HG02571 (cell line): ENCODE measurements at regions not wholly inside any gene's neighbourhood (a gene's known extent, or its start where the extent isn't known, plus 50 kb on each side); places are given as distances from the start of the nearest gene placed in this dataset.

Source experiments
- ATAC-seq: cut with Tn5 transposase; IDR thresholded peaks from one replicate; pipeline ENCODE4 v1.9.1; 2021; ENCODE audit warnings: mild to moderate bottlenecking, moderate library complexity; ENCODE audit not compliant: unreplicated experiment

- no peak for ATAC-seq
Measured at GRCh38 chr13:97057176-97057575, 62.9 kb upstream of the OXGR1 start.

DNA sequence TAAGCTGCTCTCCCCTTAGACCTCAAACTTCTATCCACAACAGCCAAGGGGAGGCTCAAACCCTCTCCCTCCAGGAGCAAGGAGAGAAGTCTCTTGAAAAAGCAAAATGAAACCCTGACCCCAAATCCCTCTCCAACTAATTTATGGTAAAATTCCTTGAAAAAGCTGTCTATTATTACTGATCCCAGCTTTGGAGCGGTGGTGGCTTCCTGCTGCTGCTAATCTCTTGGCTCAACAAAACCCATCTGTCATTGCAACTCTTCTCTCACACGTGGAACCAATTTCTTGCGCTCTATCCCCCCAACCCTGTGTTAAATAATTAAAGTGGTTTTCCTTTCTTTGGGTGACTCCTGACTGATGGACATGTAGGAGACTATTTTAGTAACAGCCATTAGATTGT, 64.1 kb upstream of the OXGR1 start:
- no peak for ATAC-seq

DNA sequence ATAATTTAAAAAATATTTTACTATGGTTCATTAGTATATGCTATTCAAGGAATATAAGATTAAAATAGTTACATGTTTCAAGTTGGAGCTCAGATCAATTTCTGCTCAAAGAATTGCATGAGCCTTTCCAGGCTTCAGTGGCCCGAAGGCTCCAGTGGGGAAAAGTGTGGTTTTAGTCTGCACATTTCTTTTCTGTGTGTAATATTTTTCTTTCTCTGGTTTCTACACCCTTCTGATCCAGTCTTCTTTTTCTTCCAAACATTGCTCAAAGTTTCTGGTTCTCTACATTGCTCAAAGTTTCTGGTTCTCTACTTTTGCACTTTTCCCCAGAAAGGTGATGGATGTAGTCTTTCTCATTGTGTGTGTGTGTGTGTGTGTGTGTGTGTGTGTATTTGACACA, 64.7 kb upstream of the OXGR1 start:
- ATAC-seq: no peak

DNA sequence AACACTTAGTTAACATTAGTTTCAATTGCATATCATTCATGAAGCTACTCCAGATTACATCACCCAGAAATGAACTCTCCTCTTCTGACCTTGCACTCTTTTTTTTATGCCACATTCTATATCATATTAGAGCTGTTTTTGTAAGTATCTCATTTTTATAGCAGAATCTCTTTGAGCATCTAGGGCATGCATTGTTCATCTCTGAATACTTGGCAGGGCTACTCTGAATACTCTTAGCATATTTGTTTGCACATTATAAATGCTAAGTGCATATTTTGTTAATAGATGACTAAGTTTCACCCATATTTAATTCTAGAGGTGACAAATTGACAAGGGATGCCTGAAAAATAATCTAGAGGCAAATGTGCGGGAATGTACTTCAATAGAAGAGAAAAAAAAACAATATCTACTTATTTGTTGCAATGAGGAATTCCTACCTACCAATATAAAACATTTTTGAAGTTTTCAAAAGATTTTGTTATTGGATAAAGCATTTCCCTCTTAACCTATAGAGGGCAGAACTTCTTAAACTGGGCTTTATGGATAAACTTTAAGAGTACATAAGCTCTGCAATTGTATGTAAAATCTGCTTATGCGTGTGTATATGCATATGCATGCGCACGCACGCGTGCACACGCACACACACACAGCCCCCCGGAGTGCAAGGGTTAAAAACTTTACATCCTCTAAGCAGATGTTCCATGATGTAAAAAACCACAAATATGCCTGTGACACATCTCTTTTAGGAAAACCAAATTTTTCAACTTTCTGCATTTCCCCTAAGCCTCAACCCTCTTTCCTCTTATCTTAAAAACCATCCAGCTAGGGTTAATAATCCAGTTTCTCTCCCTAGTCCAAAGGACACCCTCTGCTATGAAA, 73.0 kb upstream of the OXGR1 start:
- no peak for ATAC-seq

DNA sequence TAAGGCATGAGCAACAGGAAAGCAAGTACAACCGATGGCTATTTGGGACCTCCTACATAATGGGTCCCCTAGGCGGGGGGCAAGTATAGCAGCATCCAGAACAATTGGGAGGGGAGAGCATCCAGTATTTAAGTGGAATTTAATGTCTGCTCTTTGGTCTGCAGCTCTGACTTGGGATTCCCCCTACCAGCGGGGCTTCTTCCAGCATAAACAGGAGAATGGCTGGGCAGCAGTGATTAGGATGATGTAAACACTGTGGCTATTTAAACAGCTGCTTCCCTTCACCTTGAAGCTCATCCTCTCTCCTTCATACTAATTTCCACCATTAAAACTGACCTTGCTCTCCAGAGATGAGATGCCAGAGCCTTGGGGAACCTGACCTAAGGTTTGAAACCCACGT, 73.9 kb upstream of the OXGR1 start:
- no peak for ATAC-seq

DNA sequence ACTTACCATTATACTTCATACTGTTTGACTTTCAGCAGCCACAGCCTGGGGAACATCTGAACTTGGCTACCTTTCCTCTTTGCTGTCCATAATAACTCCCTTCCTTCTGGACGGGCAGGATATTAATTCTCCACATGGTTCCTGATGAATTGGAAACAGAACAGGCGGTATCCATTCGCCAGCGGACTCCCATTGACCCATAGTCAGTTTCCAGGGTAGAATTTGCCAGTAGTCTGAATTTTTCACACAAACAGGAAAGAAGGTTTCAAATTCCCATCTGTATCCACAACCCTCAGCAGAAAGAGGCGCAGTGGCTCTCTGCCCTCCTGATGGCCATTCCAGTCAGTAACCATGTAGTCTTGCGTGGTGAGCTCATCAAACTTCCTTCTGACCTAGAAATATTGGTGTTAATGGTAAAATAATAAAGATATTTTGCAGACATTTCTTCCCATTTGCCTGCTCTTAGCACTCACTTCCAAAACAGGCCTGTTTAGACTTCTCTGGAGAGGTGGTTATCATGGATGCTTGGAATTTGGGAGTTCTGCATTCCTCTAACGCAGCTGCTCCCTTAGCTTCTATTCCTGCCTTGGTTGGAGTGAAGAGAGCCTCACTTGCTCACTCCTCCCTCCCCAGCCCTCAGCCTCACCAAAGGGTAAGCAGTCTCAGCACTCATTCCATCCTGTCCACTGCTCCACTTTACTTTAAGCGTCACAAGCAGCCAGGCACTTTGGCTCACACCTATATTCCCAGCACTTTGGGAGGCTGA, 75.0 kb upstream of the OXGR1 start:
- ATAC-seq: no peak

GRCh38 chr13:97072297-97072696, 78.0 kb upstream of the OXGR1 start:
- no peak for ATAC-seq

GRCh38 chr13:97074618-97075017, 80.3 kb upstream of the OXGR1 start:
- ATAC-seq: no peak

DNA sequence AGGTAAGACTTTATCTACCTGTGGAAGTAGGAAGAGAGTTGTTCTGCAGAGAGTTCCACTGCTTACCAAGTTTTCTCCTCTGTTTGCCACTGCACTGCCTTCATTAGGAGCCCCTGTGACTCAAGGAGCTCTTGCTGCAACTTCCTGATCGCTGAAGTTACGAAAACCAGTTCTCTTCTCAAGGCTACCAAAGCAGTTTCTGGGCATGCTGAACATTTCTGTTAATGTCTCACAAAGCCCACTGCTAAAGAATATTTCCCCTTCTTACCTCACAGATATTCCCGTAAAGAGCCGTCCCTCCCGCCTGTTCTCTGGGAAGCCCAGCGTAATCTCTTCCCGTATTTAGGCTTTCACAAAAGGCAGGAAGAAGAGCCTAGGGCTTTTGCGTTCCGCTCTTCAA, 82.6 kb upstream of the OXGR1 start:
- no peak for ATAC-seq

DNA sequence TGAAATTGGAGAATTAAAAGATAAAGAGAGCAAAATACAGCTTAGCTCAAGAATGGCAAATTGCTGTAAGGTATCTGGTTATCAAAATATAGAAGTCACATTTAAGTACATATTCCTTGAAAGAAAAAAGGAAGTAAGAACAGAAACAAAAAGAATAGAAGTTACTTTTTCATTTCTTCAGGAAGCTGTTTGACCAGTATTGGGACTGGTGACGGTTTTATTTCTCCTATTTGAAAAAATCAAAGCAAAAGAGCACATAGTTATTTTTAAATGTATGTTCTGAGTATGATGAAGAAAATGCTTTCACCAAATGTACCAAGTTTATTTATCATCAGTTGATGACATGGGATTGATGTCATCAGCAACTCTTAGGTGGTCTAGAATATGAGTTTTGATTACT, 83.1 kb upstream of the OXGR1 start:
- no peak for ATAC-seq

GRCh38 chr13:97079726-97080125, 85.5 kb upstream of the OXGR1 start:
- no peak for ATAC-seq

DNA sequence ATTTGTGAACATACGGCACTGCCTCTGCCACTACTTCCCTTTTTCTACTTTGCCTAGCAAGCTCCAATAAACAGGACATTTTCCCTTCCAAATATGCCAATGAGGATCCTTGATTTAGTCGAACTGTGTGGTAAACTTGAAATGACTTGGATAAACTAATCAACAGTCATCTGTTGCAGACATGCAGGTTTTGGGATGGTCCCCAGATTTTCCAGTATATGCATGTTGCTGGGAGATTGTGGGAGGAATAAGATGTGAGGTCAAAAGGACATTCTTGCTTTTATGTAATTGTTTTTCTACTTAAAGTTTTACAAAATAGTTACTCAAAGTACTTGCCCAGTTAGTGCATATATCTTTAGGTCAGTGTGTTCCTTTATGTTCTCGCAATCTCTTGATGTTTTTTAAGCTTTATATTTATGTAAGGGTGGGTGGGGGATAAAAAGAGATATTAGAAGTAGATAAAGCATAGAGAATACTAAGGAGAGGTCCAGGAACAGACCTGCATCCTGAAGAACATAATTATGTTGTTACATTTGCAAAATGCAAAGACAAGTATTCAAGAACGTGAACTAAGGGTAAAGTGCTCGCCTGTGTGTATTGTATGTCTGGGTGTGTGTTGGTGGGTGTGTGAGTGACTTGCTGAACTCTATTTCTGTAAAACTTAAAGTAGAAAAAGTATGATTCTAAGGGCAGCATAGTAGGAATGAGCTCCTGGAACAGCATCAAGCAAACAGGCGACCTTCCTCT, 88.4 kb upstream of the OXGR1 start:
- ATAC-seq: no peak

DNA sequence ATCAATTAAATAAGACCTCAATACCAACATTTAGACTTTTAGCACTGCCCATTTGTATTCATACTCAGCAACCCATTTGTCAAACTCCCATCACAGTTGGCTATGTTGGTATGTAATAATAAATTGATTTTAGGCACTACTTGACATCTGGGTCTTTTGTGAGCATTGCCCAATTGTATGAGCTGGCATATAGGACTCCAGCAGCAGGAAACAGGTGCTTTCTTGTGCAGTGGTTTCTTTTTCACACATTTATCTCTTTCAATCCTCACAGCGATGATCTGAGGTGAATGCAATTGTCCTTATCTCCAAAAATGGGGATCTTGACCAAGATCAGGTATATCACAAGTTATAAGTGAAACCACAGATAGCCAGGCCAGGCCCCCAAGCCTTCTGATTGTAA, 96.9 kb upstream of the OXGR1 start:
- ATAC-seq: no peak

DNA sequence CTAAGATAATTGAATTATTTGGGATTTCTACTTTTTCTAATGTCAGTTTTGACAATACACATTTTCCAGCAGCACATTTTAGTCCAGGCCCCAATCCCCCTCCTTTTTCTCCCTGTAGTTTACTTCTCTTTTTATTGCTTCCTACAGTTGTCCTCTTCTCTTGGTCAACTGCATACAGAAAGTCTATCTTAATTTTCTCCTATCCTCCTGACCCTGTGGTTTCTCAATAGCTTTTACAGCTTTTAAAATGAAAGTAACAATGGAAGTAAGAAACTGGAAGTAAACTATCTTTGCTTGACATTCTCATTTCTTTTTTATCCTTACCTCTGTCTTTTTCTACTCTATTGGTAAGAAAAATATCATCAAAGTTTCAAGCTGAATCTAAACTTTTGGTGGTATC, 106.5 kb upstream of the OXGR1 start:
- no peak for ATAC-seq

DNA sequence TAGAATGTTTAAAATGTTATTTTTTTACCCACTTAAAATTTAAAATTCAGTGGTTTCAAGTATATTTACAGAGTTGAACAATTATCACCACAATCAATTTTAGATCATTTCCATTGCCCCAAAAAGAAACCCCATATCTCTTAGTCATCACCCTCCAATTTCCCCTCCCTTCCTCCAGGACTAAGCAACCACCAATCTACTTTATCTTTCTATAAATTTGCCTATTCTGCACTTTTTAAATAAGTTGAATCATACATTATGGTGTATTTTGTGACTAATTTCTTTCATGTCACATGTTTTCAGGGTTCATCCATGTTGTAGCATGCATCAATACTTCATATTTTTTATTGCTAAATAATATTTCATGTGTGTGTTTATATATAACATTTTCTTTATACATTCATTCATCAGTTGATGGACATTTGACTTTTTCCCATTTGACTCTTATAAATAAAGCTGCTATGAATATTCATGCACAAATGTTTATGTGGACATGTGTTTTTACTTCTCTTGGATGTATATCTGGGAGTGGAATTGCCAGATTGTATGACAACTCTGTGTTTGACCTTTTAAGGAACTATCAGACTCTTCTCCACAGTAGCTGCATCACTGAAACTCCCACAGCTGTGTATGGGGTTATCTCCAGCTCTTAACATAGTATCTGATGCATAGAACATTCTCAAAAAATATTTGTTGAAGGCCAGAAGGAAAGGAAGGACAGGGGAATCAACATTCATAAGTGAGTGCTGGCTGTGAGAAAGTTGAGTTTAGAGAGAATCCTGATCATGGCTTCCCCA, 107.8 kb upstream of the OXGR1 start:
- ATAC-seq: no peak

GRCh38 chr13:97106323-97106722, 112.0 kb upstream of the OXGR1 start:
- ATAC-seq: no peak

DNA sequence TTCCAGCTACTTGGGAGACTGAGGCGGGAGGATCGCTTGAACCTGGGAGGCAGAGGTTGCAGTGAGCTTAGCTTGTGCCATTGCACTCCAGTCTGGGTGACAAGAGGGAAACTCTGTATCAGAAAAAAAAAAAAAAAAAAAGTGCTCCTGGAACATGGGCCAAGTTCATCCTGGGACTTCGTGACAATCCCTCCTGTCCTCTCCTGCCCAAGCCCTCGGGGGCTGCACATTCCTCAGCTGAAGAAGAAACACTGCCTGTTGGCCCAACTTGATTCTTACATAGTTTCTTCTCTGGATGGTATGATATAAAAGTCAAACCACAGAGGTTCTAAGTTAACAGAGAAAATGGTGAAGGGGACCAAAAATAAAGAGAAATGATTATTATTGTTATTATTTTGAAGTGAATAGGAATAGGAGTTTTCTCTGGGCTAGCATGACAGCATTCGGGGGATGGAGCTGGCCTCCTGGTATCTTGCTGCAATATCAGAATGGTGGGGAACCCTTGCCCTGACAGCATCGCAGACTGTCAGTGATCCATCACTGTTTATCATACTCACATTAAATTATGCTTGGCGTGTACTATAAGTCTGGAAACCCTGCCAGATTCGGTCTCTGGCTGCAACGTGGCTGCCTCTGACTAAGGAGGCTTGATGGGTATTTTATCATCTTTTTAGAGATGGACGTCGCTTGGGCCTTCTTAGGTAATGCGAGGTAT, 113.7 kb upstream of the OXGR1 start:
- ATAC-seq: no peak

DNA sequence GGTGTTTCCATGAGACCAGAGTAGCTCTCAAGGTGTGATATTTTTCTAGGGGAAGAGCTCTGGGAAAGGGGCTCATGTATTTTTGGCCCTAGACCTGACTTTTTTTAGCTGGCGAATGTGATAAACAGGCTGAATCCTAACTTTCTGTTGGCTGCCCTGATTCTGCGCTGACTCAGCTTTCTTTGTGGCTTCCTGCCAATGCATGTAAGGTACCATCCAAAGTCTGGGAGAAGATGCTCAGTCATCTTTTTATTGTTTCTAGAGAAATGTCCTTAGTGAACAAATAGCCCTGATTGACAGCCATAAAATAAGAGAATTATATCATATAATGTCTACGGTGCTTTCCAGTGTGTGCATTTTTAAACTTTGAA, 113.6 kb upstream of the MBNL2 start:
- no peak for ATAC-seq

- no peak for ATAC-seq
Measured at GRCh38 chr13:97109256-97109655, 112.9 kb upstream of the MBNL2 start.

DNA sequence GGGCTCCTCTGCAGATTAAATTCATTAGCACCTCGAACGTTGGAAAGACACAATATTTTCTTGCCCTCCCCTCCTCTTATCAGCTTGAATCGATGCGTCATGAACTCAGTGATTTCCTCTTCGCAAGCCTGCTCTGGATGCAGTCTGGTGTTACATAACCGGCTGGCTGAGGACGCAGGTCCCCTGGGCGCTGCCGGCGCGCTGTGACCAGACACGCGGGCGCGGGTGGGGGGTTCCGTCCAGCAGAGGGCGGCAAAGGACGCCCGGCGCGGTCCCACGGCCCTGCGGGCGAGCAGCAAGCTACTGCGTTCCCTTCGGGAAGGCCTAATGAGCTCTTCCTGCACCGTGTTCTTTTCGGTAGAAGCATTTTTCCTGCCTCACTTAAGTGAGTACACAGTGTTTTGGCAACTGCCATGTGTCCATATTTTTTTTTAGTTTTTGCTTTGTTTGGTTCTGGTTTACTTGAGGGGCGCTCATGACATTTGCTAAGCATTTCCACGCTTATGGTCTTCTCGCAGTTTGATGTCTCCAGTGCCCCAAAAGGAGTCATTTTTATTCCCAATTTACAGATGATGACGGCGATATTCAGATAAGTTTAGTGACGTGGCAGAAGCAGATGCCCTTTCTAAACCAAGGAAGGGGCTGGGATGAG, 112.2 kb upstream of the MBNL2 start:
- peak; percentile 92 for ATAC-seq
